GM18499 (cell line): ENCODE measurements at regions not wholly inside any gene's neighbourhood (a gene's known extent, or its start where the extent isn't known, plus 50 kb on each side); places are given as distances from the start of the nearest gene placed in this dataset.

ENCODE experiments used
- ATAC-seq: cut with Tn5 transposase; IDR thresholded peaks from one replicate; pipeline ENCODE4 v1.9.1; 2021; ENCODE audit warnings: moderate number of reproducible peaks; ENCODE audit not compliant: insufficient read depth, unreplicated experiment

DNA sequence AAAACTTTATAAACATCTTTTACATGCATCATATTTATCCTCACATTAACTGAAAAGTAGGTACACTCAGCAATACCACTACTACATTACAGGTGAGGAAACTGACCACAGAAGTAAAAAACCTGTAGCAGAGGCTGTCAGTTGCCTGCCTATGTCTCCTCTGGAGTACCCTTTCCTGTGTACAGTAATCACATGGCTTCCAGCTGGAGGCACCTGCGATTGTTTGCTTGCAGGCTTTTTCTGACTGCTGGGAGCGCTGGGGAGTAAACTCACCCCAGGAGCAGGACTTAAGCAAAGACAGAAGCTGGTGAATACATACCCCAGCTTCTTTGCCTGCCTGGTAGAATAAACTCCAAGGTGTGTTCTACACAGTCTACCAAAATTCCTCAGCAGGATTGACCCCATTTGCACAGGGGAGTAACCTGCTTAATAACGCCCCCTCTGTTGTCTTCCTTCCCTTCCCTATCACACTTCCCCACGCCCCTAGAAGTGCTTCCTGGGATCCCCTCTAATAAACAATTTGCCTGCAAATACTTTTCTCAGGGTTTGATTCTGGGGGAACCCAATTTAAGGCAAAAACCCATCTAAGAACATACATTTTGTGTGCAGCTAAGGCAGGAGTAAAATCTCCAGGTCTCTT, 138.9 kb downstream of the PTH2R start:
- ATAC-seq, result no peak

DNA sequence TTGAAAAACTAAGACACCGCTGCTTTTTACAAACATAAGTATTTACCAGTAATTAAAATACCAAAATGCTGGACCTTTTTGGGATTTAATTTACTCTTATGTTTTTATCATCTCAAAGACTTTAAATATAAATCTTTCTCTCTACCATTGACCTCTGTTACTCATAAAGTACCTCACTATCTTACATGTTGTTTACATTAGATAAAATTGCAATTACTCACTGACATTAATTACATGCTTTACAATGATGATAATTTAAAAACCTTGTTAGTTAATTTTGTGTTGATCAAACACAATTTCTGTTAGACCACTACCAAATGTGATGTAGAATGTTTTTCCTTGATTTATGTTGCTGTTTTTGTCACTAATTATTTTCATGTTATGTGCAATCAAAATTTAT, 139.5 kb downstream of the PTH2R start:
- no peak for ATAC-seq

DNA sequence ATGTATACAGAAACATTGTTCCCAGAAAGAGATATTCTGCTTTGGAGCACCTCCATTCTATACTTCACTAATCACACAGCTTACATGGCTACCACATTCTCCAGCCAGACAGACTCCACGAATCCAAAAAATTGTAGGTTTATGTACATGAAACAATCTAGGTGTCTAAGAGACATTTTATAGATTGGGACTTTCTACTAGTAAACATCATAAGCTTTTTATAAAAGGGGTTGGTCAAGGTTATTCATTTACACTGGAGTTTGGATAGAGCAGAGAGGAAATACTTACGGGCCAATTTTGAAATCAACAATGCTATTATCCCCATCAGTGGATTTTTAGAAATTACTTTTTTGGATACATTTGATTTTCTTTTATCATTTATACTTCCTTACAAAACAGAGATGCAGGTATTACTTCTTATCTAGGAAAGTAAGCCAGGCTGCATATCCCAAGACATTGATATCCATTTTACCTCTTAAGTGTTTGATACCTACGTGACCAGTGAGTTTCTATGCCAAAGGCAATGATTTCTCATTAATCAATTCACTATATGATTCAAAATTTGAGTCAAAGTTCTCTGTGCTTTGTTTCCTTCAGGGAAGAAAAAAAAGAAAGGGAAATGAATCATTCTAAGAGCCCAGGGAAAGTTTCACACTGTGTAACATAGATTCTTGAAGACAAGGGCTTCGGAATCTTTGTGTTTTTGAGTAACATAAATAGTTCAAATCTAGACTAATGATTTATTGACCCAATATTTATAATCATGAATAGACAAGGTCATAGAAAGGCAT, 140.5 kb downstream of the PTH2R start:
- no peak for ATAC-seq

- no peak for ATAC-seq
Observed at GRCh38 chr2:208548700-208549099, 142.1 kb downstream of the PTH2R start.

GRCh38 chr2:208549546-208550158, 143.1 kb downstream of the PTH2R start:
- ATAC-seq, result no peak

- no peak for ATAC-seq
Observed at GRCh38 chr2:208552943-208553342, 146.4 kb downstream of the PTH2R start.

DNA sequence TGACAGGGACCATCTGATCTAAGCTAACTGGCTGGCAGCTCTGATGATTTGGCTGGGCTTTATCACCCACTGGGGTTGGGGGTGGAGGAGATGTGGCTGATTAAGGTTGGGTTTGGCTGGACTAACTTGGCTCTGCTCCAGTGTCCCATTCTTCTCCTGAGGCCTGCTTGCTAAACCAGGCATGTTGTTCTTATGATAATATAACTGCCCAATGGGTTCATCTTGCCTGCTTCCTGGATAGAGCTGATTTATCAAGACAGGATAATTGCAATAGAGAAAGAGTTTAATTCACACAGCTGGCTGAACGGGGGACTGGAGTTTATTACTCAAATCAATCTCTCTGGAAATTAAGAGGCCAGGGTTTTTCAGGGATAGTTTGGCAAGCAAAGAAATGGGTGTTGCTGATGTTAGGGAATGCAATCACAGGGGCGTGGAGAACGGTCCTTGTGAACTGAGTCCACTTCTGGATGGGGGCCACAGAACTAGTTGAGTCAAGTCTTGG, 150.4 kb downstream of the PTH2R start:
- ATAC-seq, result no peak

- no peak for ATAC-seq
Observed at GRCh38 chr2:208565690-208566416, 159.3 kb downstream of the PTH2R start.

- no peak for ATAC-seq
Observed at GRCh38 chr2:208568203-208568602, 161.6 kb downstream of the PTH2R start.

DNA sequence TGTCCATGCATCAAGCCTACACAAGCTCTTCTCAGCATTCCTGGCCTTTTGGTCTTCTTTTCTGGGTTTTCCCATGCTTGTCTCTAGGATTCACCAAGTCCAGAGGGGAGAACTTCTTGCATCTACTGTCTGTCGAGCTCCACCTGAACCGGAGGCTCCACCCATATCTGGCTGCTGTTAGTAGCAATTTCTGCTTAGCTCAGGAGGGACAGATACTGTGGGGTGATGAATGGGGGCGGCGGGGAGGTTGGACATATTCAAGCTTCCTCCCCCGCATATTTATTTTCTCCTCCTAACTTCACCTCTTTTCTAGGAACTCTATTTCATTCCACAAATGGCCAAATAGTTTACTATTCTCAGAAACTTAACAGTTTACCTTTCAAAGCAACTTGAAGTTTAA, 163.5 kb downstream of the PTH2R start:
- ATAC-seq, result no peak

- ATAC-seq, result no peak
Observed at GRCh38 chr2:208570851-208571763, 164.5 kb downstream of the PTH2R start.

DNA sequence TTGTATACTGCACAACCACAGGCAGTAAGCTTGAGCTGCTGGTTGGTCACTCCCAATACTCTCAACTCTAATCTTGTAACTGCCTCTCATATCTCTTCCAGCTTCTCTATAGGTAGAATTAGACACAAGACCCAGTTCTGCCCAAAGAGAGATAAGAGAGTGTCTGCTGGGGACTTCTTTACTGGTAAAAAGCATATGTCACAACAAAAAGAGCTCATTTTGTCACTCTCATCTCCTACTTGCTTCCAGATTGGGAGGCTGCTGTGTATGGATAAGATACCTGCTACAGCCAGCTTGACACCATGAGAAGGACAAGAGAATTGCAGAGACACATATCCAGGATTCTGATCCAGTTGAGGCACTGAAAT, 165.2 kb downstream of the PTH2R start:
- ATAC-seq, result no peak

GRCh38 chr2:208573569-208573968, 167.0 kb downstream of the PTH2R start:
- ATAC-seq, result no peak

- ATAC-seq, result no peak
Observed at GRCh38 chr2:208579678-208580077, 173.1 kb downstream of the PTH2R start.

- no peak for ATAC-seq
Observed at GRCh38 chr2:208584378-208584985, 177.9 kb downstream of the PTH2R start.

DNA sequence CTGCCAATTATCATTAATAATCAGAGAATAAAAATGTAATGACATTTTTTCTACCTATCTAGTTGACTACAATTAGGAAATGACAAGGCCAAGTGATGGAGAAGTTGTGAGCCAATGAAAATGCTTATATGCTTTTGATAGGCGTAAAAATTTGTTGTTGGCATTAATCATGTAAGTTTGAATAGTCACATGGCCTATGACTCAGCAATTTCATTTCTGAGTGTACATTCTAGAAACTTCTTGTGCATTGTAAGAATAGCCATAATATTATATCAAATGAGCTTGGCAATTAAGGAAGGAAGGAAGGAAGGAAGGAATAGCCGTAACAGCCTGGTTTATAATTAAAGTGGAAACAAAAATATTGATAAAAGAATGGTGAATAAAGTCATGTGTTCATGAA, 179.9 kb downstream of the PTH2R start:
- no peak for ATAC-seq

GRCh38 chr2:208594642-208595385, 188.2 kb downstream of the PTH2R start:
- ATAC-seq, result no peak

DNA sequence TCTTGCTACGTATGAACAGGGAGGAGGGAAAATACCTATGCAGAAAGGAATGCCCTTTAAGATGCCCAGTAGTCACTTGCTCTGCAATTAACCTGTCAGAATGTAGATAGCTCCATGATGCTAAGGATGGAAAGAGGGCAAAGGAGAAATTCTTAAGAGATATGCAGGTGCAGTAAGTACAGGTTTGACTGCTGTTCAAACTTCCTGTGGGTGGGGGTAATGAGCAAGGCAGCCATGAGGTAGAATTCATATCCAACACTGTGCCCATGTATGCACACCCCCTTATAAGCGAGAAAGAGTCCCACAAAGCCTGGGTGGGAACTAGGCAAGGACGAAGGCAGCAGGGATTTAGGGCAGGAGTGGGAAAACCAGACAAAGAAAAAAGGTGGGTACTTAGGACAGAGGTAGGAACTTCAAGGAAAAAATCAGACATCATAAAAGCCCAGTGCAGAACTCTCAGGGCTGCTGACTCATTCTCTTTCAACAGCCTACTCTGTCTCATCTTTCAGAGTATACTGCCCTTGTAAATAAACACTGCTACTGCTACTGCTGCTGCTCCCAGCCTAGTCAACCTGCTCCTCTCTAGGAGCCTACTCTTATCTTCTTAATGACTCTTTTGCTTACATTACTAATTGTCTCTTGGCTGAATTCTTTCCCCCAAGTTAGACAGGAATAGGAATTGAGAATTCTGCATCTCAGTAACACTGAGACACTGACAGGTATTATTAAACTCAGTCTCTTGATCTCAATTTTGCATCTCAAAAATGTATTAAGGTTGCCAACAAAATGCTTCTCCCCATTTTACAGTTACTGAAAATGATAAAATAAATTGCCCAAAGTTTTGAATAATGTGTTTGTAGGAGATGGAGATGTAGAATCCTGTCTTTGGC, 189.0 kb downstream of the PTH2R start:
- no peak for ATAC-seq
